HG02759 (cell line): ENCODE measurements at regions not wholly inside any gene's neighbourhood (a gene's known extent, or its start where the extent isn't known, plus 50 kb on each side); places are given as distances from the start of the nearest gene placed in this dataset.
A peak's percentile ranks its signal among the peaks of the same experiment; 100 is the strongest.
"Not testable (repeated sequence)": the region's sequence is repeated elsewhere in the genome, so short reads cannot be mapped to it uniquely, and the experiment has no call there.

Experiments
- ATAC-seq: cut with Tn5 transposase; IDR thresholded peaks from one replicate; pipeline ENCODE4 v1.9.1; 2021; ENCODE audit warnings: mild to moderate bottlenecking, moderate library complexity; ENCODE audit not compliant: unreplicated experiment

DNA sequence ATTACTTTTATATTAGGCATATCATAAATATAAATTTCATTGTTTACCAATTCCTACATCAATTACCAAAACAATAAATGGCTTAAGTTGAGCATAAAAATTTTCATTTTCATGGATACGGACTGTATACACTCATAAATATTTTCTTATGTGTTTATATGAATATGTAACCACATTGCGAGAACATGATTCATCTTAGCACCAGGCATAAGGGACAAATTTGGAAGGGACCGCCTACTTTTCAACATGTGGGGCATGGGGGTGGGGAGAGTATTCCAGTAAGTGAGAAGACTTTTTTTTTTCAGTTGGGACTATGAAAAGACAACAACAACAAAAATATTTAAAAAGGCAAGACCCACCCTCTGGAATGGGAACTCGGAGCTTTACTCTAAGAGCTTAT, 296.1 kb downstream of the RAB38 start:
- ATAC-seq, result no peak

DNA sequence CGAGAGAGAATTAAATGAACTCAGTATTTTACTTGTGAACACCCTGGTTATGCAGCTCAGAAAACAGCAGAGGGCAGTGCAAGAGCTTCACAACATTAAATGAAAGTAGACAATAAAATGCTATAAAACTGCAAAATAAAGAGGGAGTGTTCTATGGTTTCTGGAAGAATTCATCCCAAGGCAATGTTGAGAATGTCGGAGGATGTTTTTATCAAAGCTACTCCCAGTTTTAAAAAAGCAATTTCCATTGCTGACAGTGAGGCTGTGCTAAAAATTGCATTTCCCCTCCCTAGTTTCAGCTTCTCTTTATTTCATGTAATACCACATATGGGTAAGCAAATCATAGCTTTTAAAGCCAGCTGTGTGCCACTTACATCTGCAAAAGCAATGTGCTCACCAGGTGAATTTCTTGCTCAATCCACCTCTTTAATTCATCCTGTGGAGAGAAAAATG, 296.8 kb downstream of the RAB38 start:
- ATAC-seq, result no peak

GRCh38 chr11:87871056-87871455, 304.2 kb downstream of the RAB38 start:
- ATAC-seq, result no peak

GRCh38 chr11:87870086-87870485, 305.2 kb downstream of the RAB38 start:
- ATAC-seq, result no peak

GRCh38 chr11:87866951-87867350, 308.3 kb downstream of the RAB38 start:
- no peak for ATAC-seq

DNA sequence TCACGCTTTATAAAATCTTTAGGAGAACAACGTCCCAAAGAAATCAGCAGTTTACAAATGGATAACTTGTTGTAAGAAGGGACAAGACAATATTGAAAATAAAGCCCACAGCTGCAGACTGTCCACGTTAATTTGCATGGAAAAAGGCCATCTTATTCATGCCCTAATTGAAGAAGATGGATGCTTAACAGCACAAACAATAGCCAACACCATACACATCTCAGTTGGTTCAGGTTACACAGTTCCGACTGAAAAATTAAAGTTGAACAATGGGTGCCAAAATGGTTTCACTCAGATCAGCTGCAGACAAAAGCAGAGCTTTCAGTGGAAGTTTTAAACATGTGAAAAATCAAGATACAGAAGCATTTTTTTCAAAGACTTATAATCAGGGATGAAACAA, 314.2 kb downstream of the RAB38 start:
- ATAC-seq, result no peak

- no peak for ATAC-seq
Measured at GRCh38 chr11:87859636-87860035, 315.6 kb downstream of the RAB38 start.

GRCh38 chr11:87851827-87852226, 323.4 kb downstream of the RAB38 start:
- ATAC-seq, result no peak

DNA sequence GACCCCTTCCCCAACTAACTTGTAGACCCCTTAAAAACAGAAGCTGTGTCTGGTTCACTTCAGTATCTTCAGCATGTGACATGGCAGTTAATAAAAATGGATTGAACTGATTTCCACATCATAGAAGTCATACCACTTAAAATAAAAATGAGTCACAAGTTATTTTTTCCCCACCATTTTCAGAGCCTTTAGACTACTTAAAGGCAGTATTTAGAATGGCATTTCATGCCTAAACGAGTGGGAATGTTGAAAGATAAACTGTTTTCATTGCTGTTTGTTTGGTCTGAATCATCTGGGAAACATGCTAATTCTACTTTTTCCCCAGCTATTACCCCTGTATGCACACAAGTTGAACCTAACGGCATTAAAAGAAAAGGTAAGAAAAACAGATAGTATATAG, 324.0 kb downstream of the RAB38 start:
- ATAC-seq, result no peak

DNA sequence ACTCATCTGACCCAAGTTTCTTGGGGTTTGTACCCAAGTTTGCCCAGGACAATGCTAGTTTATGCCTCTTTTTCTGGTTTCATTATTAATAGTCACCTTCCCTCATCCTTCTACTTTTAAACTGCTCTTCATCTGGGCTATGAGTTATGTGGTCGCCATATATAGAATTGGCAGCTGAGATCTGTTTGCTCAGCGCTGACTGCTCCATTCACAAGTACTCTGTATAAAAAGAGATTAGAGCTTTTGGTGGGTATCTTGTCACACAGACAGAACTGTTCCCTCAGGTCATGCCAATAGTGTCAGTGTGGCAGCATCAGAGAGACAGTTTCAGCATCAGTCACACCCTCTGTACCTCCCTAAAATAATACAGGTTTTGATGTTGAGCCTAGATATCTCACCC, 326.0 kb downstream of the RAB38 start:
- ATAC-seq, result no peak

DNA sequence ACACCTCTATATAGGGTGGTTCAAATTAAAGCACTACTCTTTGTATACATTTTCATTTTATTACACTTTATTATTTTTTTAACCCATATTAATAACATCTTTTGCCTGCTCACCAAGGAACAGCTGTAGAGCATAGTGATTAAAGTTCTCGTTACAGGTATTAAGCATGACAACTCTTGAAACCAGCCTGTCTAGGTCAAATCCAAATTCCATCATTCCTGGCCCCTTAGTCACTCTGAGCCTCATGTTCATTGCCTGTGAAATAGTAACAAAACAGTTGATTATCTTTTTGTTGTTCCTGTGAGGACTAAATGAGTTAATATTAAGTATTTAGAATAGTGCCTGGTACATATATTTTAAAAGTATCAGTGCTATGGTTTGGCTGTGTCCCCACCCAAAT, 334.5 kb downstream of the RAB38 start:
- ATAC-seq, result no peak

- ATAC-seq, result no peak
Measured at GRCh38 chr11:87832211-87832610, 343.0 kb downstream of the RAB38 start.

GRCh38 chr11:87820011-87820410, 355.2 kb downstream of the RAB38 start:
- ATAC-seq, result no peak

DNA sequence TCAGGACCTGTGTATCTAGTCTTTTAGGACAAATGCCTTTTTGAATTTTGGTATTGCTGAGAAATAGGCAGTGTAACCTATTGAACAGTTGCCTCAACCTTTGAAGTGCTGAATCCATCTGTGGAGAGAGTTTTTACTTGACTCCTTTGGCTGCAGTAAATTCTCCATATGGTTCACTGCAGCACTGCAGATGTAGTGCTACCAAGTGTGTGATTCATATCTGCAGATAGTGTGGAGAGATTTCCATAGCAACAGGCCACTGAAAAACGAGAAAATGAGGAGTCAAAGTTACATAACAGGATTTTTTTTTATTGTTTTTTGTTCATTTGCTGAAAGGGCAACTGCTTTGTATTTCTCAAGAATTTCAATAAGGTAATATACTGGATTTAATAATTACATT, 356.1 kb downstream of the RAB38 start:
- ATAC-seq, result peak; percentile 54

DNA sequence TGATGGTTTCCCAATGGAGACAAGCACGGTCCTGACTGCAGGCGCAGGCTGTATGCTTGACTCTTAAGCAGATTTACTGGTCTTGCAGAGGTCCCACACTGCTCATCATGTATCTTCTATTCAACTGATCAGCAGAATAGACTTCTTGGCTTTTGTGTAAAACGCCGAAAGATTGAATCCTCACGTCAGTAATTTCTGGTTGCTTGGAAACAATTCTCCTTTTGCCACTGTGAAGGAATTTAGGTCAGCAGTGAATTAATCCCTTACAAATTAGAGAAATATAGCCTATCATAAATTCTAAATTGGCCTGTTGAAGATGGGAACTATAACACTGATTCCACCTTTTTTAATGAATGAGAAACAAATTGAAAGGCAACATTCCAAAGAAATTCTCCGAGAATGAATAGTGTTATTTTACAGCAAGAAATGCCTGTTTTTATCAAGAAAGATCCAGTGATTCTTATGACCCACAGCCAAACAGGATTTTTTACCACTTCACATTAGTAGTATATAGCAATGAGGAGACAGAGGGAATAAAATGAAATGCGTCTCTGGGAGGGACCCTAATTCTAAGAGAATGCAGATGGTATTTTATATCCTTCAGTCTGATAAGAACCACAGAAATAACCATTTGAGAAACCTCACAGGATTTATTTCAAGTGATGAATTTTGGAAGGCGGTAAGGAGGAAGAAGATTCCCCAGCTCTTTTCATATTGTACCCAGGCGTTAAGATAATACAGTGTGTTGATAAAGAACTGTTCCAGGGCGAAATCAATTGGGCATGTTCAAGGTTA, 362.5 kb downstream of the RAB38 start:
- no peak for ATAC-seq

DNA sequence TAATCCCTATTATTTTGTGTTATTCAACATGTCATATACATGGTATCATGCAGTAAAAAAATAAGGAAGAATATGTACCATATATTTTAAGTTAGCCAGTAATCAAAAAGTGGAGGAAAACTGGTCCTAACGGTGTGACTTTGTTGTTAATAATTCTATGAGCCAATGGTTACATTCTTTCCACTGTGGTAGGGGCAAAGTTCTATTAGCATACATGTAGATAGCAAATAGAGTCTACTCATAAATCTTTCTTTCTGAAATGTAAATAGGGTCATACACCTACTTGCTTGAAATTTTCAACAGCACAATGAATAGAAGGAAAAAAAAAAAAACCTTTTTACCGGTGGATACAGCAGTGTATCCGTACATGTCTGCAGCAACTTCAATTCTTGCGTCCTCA, 364.8 kb downstream of the RAB38 start:
- no peak for ATAC-seq

GRCh38 chr11:87809256-87809655, 366.0 kb downstream of the RAB38 start:
- ATAC-seq, result no peak

- ATAC-seq, result no peak
Measured at GRCh38 chr11:87804176-87804575, 371.1 kb downstream of the RAB38 start.

- no peak for ATAC-seq
Measured at GRCh38 chr11:87803748-87804147, 371.5 kb downstream of the RAB38 start.

DNA sequence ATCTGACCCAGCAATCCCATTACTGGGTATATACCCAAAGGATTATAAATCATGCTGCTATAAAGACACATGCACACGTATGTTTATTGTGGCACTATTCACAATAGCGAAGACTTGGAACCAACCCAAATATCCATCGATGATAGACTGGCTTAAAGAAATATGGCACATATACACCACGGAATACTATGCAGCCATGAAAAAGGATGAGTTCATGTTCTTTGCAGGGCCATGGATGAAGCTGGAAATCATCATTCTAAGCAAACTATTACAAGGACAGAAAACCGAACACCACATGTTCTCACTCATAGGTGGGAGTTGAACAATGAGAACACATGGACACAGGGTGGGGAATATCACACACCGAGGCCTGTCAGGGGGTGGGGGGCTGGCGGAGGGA, 390.4 kb downstream of the RAB38 start:
- not testable (repeated sequence) for ATAC-seq

DNA sequence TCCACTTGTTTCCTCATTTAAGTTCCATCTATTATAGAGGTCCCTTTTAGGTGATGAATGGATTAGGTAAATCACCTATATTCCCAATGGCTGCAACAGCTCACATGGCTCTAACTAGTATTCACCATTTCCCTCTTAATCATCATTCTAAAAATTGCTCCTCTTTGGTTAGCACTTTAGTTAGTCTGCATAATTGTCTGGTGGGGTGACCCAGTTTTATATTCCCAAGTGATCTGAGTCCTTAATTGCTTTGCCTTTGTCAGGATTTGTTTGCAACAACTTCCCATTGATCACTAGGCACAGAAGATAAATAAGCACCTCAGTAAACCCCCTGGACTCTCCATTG, 395.2 kb downstream of the RAB38 start:
- no peak for ATAC-seq

DNA sequence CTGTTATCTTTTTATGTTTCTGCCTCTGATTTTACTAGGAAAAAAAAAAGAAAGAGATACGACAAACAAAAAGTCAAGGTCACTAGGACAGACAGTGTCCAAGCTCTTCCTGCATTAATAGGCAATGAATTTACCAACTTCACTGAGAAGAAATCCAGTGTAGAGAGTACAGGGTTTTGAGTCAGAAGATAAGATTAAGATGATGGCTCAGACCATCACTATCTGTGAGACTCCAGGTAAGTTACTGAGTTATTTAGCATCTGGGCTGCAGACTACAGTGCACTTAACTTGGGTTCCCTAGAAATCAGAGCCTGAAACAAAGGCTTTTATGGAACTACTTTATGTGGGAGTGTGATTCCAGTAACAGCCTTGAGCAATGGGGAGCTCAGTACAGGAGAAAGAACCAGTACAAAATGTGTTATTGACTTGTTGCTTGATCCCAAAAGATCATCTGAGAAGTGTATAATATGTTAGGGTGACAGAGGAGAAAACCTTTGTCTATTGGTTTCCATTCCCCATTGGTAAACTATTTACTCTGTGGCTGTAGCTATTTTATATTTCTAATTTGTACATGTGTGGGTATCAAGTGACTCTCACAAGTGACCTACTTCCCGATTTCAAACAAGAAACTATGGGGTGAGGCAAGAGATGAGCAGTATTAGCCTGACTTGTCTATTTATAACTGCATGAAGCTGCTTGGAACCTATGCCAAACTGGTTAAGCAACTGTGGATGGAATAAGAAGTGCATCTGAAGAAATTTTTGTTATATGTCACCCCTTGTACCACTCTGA, 395.8 kb downstream of the RAB38 start:
- ATAC-seq, result no peak
